Smooth muscle cell (in vitro differentiated cells): ENCODE measurements at regions not wholly inside any gene's neighbourhood (a gene's known extent, or its start where the extent isn't known, plus 50 kb on each side); places are given as distances from the start of the nearest gene placed in this dataset.

Experiments used
- DNase-seq: peaks from one replicate; lab custom pipeline; 2025; ENCODE audit not compliant: unreplicated experiment; lab: John Stamatoyannopoulos, UW
- H2AFZ ChIP-seq: fragments of 200-600 bp; sonication (generic); 2 replicates; pipeline ENCODE4 v1.6.0; 2016; ENCODE audit warnings: antibody characterized with exemption, low read depth, mild to moderate bottlenecking
- H3F3A ChIP-seq: fragments of 200-600 bp; sonication (generic); 2 replicates; pipeline ENCODE4 v1.6.0; 2017; ENCODE audit warnings: antibody characterized with exemption, low read depth
- H3K27ac ChIP-seq: fragments of 200-600 bp; sonication (generic); 2 replicates; pipeline ENCODE4 v1.5.1; 2016; ENCODE audit warnings: low read depth, mild to moderate bottlenecking
- H3K27me3 ChIP-seq: fragments of 200-600 bp; sonication (generic); 2 replicates; pipeline ENCODE4 v1.6.1; 2016; ENCODE audit warnings: low read depth, mild to moderate bottlenecking
- H3K36me3 ChIP-seq: fragments of 200-600 bp; sonication (generic); 2 replicates; pipeline ENCODE4 v1.5.1; 2016; ENCODE audit warnings: low read depth
- H3K4me1 ChIP-seq: fragments of 200-600 bp; sonication (generic); 2 replicates; pipeline ENCODE4 v1.5.1; 2016; ENCODE audit warnings: low read depth
- H3K4me2 ChIP-seq: fragments of 200-600 bp; sonication (generic); 2 replicates; pipeline ENCODE4 v1.6.0; 2016; ENCODE audit warnings: mild to moderate bottlenecking
- H3K4me3 ChIP-seq: fragments of 200-600 bp; sonication (generic); 2 replicates; pipeline ENCODE4 v1.5.1; 2016; ENCODE audit warnings: mild to moderate bottlenecking
- H3K79me2 ChIP-seq: fragments of 200-600 bp; sonication (generic); 2 replicates; pipeline ENCODE4 v1.6.0; 2016; ENCODE audit warnings: low read depth, mild to moderate bottlenecking
- H3K9ac ChIP-seq: fragments of 200-600 bp; sonication (generic); 2 replicates; pipeline ENCODE4 v1.6.0; 2016; ENCODE audit warnings: low read depth
- H3K9me3 ChIP-seq: fragments of 200-600 bp; sonication (generic); replicated peaks from 2 replicates; pipeline ENCODE4 v1.5.1; 2016; ENCODE audit warnings: low read depth
- H4K20me1 ChIP-seq: fragments of 200-600 bp; sonication (generic); 2 replicates; pipeline ENCODE4 v1.6.0; 2016; ENCODE audit warnings: low read depth
- CTCF ChIP-seq: fragments of 200-600 bp; sonication (generic); IDR thresholded peaks from 2 replicates; pipeline ENCODE4 v1.5.1; 2017; ENCODE audit warnings: borderline replicate concordance, mild to moderate bottlenecking, antibody characterized with exemption; ENCODE audit not compliant: insufficient read depth, poor library complexity, severe bottlenecking
- WGBS: methylation state at CpG from one replicate; pipeline ENCODE4 v1.1.7; 2016; ENCODE audit warnings: low lambda C conversion rate; 5-methylcytosine and 5-hydroxymethylcytosine counted together

- H3K27ac ChIP-seq: no peak overlapping the region
- no peaks in the 10 kb centered on the region for H3K79me2 ChIP-seq
- H3K9ac ChIP-seq: no peak overlapping the region
- no peak for TF ChIP-seq CTCF
- no peaks in the 10 kb centered on the region for H3K27me3 ChIP-seq
- no peak overlapping the region for H2AFZ ChIP-seq
- WGBS: 85% methylated on average over 2 of the region's 2 CpGs
- no peak overlapping the region for H3K4me3 ChIP-seq
- H3K4me1 ChIP-seq: no peaks in the 10 kb centered on the region
- no peaks in the 10 kb centered on the region for H3F3A ChIP-seq
- no peak for DNase-seq
- H3K36me3 ChIP-seq: no peaks in the 10 kb centered on the region
- no peaks in the 10 kb centered on the region for H4K20me1 ChIP-seq
- H3K9me3 ChIP-seq: no peaks in the 10 kb centered on the region
- H3K4me2 ChIP-seq: no peak overlapping the region
Observed at GRCh38 chr2:125364192-125364983, 1291.6 kb upstream of the GYPC start.

GRCh38 chr2:125364984-125365265 lies 1291.0 kb upstream of the GYPC start:
- no peak for DNase-seq
- Histone ChIP-seq H3F3A (no peaks in the 10 kb centered on the region), H3K9ac (no peak overlapping the region), H3K4me3 (no peak overlapping the region), H3K79me2 (no peaks in the 10 kb centered on the region), H3K9me3 (no peaks in the 10 kb centered on the region), H3K36me3 (no peaks in the 10 kb centered on the region), H3K27me3 (no peaks in the 10 kb centered on the region), H3K27ac (no peak overlapping the region), H3K4me2 (no peak overlapping the region), H2AFZ (no peak overlapping the region), H3K4me1 (no peaks in the 10 kb centered on the region), H4K20me1 (no peaks in the 10 kb centered on the region)
- no peak for TF ChIP-seq CTCF
- WGBS: 89% methylated on average over 1 of the region's 1 CpG

- TF ChIP-seq CTCF: no peak
- no peaks in the 10 kb centered on the region for H3K36me3 ChIP-seq
Observed at GRCh38 chr2:125371867-125372266, 1284.1 kb upstream of the GYPC start.

GRCh38 chr2:125373293-125373692 lies 1282.7 kb upstream of the GYPC start:
- Histone ChIP-seq H3K4me3 (no peak overlapping the region), H3K4me2 (no peak overlapping the region), H3K27me3 (no peaks in the 10 kb centered on the region), H3F3A (no peaks in the 10 kb centered on the region), H3K4me1 (no peaks in the 10 kb centered on the region), H4K20me1 (no peaks in the 10 kb centered on the region), H3K27ac (no peak overlapping the region), H3K79me2 (no peaks in the 10 kb centered on the region), H3K36me3 (no peaks in the 10 kb centered on the region), H2AFZ (no peak overlapping the region), H3K9ac (no peak overlapping the region), H3K9me3 (no peaks in the 10 kb centered on the region)
- no peak for DNase-seq
- TF ChIP-seq CTCF: no peak
- WGBS: 71% methylated on average over 1 of the region's 1 CpG

More at GRCh38 chr2:125371867-125372266, 1284.1 kb upstream of the GYPC start:
- H3F3A ChIP-seq: no peaks in the 10 kb centered on the region
- no peak overlapping the region for H2AFZ ChIP-seq
- H4K20me1 ChIP-seq: no peaks in the 10 kb centered on the region
- H3K4me1 ChIP-seq: no peaks in the 10 kb centered on the region
- H3K9me3 ChIP-seq: no peaks in the 10 kb centered on the region
- H3K79me2 ChIP-seq: no peaks in the 10 kb centered on the region
- H3K9ac ChIP-seq: no peak overlapping the region
- no peak overlapping the region for H3K4me2 ChIP-seq
- H3K27me3 ChIP-seq: no peaks in the 10 kb centered on the region
- DNase-seq: no peak
- H3K27ac ChIP-seq: no peak overlapping the region
- H3K4me3 ChIP-seq: no peak overlapping the region
